ENCODE measurements at regions not wholly inside any gene's neighbourhood (a gene's known extent, or its start where the extent isn't known, plus 50 kb on each side); places are given as distances from the start of the nearest gene placed in this dataset.

DNA sequence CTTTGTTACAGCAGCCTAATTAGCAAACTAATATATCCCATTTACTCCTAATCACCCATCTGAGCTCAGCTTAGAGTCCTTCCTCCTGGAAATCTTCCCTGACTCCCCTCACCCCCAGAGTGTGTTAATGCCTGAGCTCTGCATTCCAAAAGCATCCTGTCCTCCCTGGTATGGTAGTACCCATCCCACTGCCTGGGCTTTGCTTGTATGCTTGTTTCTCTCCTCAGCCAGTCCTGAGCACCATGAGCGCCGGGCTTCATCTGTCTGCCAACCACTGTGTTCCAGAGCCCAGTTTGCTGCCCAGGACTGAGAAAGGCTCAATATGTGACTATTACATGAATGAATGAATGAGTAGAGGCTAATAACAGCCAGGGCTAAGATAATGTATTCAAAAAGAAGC, 272.4 kb downstream of the CDK5RAP2 start:
- Histone ChIP-seq H3K36me3 (replicated peaks in 1 of 2; ENCODE audit: control extremely low read depth in 1 of 2, control insufficient read depth in 1 of 2, extremely low read depth in 1 of 2, insufficient read depth in 2 of 2, low read length in 1 of 2) (no peaks in the 10 kb centered on the region), H4K20me1 (ENCODE audit: control insufficient read depth, insufficient read depth, low read length, poor library complexity, severe bottlenecking) (no peaks in the 10 kb centered on the region), H3K27ac (ENCODE audit: low read length in 2 of 2) (no peak overlapping the region), H3K27me3 (replicated peaks in 1 of 4; ENCODE audit: control extremely low read depth in 1 of 4, control insufficient read depth in 3 of 4, insufficient read depth in 4 of 4, low read length in 3 of 4) (no peaks in the 10 kb centered on the region), H3K4me1 (ENCODE audit: control insufficient read depth in 2 of 2, insufficient read depth in 2 of 2, low read length in 2 of 2) (no peaks in the 10 kb centered on the region), H3K79me2 (ENCODE audit: control insufficient read depth, insufficient read depth, low read length) (no peaks in the 10 kb centered on the region), H3K9ac (ENCODE audit: low read length) (no peak overlapping the region), H3K4me3 (ENCODE audit: control extremely low read depth in 1 of 5, extremely low read depth in 1 of 5, insufficient read depth in 1 of 5, low read depth in 2 of 5, low read length in 4 of 5) (no peak overlapping the region), H3K9me3 (ENCODE audit: control extremely low read depth in 1 of 3, control insufficient read depth in 2 of 3, insufficient read depth in 1 of 3, low read length in 2 of 3) (peaks cover 0 to under 1% (median 0%) of the 10 kb centered on the region in 3 donors), H2AFZ (ENCODE audit: insufficient read depth, low read depth, low read length, poor library complexity, severe bottlenecking) (no peak overlapping the region), H3K4me2 (replicated peaks; ENCODE audit: low read depth, low read length, poor library complexity, severe bottlenecking) (no peak overlapping the region)
- intact Hi-C loops (cut with micrococcal nuclease): no loop called here
- WGBS (ENCODE audit: insufficient coverage): no CpG with 5 or more reads among the region's 2 CpGs
- H3K9me3 Mint-ChIP-seq (ENCODE audit: insufficient read depth): no peaks in the 10 kb centered on the region
- DNase-seq: no peak
- H3K4me3 Mint-ChIP-seq: no peak overlapping the region
- no peak for ATAC-seq (ENCODE audit: low read depth)
- peaks cover 15% of the 10 kb centered on the region for H3K27me3 Mint-ChIP-seq
- no peak overlapping the region for H3K27ac Mint-ChIP-seq
- ChIA-PET POLR2A (no interaction called here), CTCF (no interaction called here)
- H3K4me1 Mint-ChIP-seq: no peaks in the 10 kb centered on the region
- TF ChIP-seq EZH2 (IDR thresholded peaks at IDR 0.05; ENCODE audit: borderline replicate concordance, insufficient read depth, low read depth, low read length, poor library complexity, severe bottlenecking): no peak
- TF ChIP-seq, protein P1, sequence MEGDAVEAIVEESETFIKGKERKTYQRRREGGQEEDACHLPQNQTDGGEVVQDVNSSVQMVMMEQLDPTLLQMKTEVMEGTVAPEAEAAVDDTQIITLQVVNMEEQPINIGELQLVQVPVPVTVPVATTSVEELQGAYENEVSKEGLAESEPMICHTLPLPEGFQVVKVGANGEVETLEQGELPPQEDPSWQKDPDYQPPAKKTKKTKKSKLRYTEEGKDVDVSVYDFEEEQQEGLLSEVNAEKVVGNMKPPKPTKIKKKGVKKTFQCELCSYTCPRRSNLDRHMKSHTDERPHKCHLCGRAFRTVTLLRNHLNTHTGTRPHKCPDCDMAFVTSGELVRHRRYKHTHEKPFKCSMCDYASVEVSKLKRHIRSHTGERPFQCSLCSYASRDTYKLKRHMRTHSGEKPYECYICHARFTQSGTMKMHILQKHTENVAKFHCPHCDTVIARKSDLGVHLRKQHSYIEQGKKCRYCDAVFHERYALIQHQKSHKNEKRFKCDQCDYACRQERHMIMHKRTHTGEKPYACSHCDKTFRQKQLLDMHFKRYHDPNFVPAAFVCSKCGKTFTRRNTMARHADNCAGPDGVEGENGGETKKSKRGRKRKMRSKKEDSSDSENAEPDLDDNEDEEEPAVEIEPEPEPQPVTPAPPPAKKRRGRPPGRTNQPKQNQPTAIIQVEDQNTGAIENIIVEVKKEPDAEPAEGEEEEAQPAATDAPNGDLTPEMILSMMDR (IDR thresholded peaks at IDR 0.05): no peak

DNA sequence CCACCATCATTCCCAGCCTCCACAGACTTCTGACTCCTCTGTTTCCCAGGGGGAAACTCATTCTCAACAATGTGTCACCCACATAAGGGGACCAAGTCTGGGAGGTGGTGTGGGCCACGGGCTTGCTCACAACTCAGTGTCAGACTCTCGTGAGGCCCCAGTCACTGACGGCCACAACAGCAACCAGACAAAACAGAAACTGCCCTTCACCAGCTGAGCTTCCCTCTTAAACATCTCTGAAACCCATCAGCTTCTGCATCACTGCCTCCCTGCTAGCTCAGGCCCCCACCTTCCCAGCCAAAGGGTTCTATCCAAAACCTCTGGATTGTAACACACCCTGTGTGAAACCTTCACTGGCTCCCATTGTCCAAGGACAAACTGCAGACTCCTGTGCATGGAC, 273.4 kb downstream of the CDK5RAP2 start:
- Histone ChIP-seq H3K9ac (ENCODE audit: low read length) (no peak overlapping the region), H2AFZ (ENCODE audit: insufficient read depth, low read depth, low read length, poor library complexity, severe bottlenecking) (no peak overlapping the region), H4K20me1 (ENCODE audit: control insufficient read depth, insufficient read depth, low read length, poor library complexity, severe bottlenecking) (no peaks in the 10 kb centered on the region), H3K27ac (ENCODE audit: low read length in 2 of 2) (no peak overlapping the region), H3K9me3 (ENCODE audit: control extremely low read depth in 1 of 3, control insufficient read depth in 2 of 3, insufficient read depth in 1 of 3, low read length in 2 of 3) (no peaks in the 10 kb centered on the region), H3K4me2 (replicated peaks; ENCODE audit: low read depth, low read length, poor library complexity, severe bottlenecking) (no peak overlapping the region), H3K4me3 (ENCODE audit: control extremely low read depth in 1 of 5, extremely low read depth in 1 of 5, insufficient read depth in 1 of 5, low read depth in 2 of 5, low read length in 4 of 5) (no peak overlapping the region), H3K4me1 (ENCODE audit: control insufficient read depth in 2 of 2, insufficient read depth in 2 of 2, low read length in 2 of 2) (no peaks in the 10 kb centered on the region), H3K36me3 (replicated peaks in 1 of 2; ENCODE audit: control extremely low read depth in 1 of 2, control insufficient read depth in 1 of 2, extremely low read depth in 1 of 2, insufficient read depth in 2 of 2, low read length in 1 of 2) (no peaks in the 10 kb centered on the region), H3K79me2 (ENCODE audit: control insufficient read depth, insufficient read depth, low read length) (no peaks in the 10 kb centered on the region), H3K27me3 (replicated peaks in 1 of 4; ENCODE audit: control extremely low read depth in 1 of 4, control insufficient read depth in 3 of 4, insufficient read depth in 4 of 4, low read length in 3 of 4) (no peaks in the 10 kb centered on the region)
- ChIA-PET POLR2A (no interaction called here), CTCF (no interaction called here)
- no peak for TF ChIP-seq EZH2 (IDR thresholded peaks at IDR 0.05; ENCODE audit: borderline replicate concordance, insufficient read depth, low read depth, low read length, poor library complexity, severe bottlenecking)
- TF ChIP-seq, protein P1 (IDR thresholded peaks at IDR 0.05): no peak
- ATAC-seq (ENCODE audit: low read depth) (no peak), DNase-seq (no peak)
- Mint-ChIP-seq H3K9me3 (ENCODE audit: insufficient read depth) (no peaks in the 10 kb centered on the region), H3K27me3 (peaks cover 15% of the 10 kb centered on the region), H3K4me1 (no peaks in the 10 kb centered on the region), H3K27ac (no peak overlapping the region), H3K4me3 (no peak overlapping the region)
- WGBS (ENCODE audit: insufficient coverage): 84% methylated on average over 3 of the region's 3 CpGs
- intact Hi-C loops (cut with micrococcal nuclease): no loop called here
